ENCODE measurements at regions not wholly inside any gene's neighbourhood (a gene's known extent, or its start where the extent isn't known, plus 50 kb on each side); places are given as distances from the start of the nearest gene placed in this dataset.

DNA sequence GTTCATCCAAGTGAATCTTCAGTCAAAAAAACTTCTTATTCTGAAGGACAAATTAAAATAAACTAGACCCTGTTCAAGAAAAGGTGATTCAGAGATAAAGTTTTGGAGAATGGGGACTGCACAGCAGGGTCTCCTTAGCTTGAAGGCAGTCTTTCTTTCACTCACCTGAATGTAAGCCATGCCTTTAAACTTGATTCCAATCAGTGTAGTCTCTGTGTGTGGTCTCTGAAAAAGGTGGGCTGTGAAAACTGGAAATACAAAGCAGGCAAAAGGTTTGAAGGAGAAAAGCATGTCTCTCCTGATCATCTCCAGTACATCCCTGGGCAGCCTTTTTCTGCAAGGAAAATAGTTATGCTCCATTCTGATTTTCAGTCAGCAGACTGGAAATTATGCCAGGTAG is 188.0 kb upstream of the SASH1 start:
- no peak for DNase-seq (ENCODE audit: low spot score)

DNA sequence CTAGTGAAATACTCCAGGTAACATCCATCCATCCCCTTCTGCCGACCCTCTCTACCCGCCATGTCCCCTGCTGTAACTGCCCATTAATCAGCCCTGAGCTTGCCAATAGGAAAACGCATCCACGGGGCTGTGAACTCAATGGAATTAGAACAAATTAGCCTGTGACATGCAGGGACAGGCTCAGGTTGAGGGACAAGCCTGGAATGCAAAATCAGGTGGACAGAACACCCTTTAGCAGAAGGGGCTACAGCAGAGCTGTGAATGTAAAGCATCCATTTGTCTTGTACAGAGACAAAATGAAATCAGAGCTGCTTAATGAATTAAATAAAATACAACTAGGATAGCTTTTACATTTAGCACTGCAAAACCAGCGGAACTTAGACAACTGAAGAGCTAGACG is 187.3 kb upstream of the SASH1 start:
- DNase-seq (ENCODE audit: low spot score), result no peak

DNA sequence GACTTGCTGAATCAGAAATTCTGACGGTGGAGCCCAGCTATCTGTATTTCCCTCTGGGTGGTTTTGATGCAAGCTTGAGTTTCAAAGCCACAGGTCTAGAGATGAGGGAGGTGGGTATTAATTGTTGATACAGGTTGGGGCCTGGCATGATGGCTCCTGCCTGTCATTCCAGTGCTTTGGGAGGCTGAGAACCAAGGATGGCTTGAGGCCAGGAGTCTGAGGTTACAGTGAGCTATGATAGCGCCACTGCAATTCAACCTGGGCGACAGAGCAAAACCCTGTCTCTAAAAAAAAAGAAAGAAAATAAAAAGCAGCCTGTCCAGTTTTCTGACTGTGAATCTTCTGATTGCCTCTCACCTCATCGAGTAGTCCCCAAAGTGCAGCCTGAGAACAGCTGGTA is 184.8 kb upstream of the SASH1 start:
- no peak for DNase-seq (ENCODE audit: low spot score)

DNA sequence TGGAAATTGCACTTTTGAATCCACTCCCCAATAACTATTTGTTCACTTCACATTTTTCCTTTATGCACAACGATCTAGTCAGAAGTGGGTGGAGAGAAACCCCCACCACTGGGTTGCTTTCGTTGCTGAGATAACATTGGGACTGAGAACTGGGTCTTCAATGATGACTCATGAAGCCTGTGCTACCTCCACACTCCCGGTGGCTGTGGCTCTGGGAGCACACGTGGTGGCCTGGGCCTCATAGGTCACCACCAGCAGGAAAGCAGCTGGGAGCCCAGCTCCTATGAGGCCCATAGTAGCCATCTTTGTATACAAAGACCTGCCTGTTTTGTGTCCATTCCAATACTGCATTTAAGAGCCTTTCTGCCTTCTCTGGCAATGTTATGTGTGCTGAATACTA is 178.0 kb upstream of the SASH1 start:
- no peak for DNase-seq (ENCODE audit: low spot score)

DNA sequence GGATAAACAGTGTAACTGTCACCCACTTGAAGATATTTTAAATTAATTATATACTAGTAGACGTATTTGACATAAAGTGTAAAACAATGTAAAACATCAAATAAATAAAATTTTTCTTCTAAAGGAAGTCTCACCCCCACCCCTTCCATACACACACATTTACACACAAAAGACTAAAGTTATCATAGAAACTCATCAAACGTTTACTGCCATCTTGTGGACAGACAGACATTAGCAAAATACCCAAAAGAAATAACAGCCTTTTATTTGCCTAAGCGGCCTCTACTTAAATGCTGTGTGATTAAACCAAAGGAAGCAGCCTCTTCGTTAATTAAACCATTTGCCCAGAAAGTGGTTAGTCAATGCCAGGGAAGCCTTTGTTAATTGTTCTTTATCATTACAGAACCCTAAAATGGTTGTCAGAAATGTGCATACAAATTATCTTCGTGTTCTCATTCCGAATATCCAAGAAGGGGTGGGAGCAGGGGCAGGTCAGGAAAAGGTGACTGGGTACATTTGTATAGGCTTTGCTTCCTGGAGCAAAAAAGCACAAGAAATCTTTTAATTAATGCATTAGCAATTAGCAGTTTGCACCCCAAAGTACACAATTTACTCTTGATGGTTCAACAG is 176.2 kb upstream of the SASH1 start:
- no peak for DNase-seq (ENCODE audit: low spot score)

DNA sequence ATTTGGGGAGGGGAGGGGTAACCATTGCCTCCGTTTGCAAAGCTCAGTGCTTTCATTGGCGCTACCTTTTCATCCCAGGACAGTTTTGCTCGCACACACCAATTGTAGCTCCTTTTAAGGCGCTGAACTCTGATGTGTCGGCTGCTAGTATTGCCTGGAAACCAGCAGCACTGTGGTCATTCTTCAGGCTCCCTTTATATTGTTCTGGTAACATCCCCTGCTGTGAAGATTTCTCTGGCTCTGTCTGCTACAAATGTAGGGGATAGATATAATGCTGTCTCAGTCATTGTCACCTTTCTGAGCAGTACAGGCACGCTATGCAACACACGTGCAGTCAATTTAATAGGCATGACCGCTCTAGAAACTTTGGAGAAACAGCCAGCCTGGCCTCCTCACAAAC is 172.9 kb upstream of the SASH1 start:
- DNase-seq (ENCODE audit: low spot score), result no peak

DNA sequence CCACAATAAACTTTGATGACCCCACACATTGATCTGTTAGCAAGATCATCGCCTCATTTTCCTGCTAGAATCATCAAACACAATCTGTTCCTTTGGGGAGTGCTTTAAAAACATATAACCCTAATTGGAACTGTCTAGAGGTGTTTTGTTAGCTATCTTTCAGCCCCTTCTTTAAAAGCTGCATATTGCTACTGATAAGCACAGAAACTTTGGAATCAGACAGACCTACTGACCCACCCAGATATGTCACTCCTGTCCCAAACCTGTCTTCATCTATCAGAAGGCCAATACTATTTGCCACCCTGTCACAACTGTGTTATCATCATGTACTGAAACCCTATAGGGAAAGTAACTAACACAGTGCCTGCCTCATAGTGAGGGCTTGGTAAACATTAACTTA is 172.4 kb upstream of the SASH1 start:
- no peak for DNase-seq (ENCODE audit: low spot score)

DNA sequence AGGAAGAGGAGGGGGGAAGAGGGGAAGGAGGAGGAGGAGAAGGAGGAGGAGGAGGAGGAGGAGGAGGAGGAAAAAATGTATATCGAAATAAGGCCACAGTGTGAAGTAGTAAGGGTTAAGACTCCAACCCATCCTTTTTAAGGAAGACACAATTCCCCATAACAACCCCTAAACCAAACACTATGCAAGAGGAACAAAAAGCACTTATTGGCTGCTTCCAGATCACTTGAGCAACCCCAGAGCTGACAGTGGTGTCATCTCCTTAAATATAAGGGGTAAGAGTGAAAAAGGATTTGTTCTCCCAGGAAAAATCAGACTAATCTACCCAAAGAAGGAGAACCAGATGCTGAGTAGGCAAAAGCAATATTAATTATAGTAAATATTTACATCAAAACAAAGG is 169.1 kb upstream of the SASH1 start:
- no peak for DNase-seq (ENCODE audit: low spot score)

DNA sequence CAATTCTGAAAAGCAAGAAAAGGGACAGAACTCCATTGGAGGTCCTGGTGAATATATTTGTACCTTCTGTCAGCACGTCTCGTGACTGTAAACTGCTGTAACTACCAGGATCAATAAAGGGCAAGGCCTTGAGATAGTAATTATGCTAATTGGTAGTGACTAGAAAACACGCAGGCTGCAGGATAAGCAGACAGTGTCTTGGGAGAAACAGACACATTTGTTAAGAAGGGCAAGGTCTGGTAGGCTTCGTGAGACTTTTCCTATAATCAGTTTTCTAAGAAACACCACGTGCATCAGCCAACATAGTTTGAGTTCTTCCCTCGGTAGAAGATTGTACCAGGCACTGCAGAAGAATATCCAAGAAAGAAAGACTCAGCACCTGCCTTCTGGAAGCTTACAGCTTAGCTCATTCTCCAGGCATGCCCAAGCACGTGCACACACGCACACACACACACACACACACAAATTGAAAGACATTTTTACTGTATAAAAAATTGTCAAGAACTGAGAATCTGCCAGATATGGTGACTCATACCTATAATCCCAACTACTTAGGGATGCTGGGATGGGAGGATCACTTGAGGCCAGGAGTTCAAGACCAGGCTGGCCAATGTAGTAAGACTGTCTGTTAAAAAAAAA is 167.0 kb upstream of the SASH1 start:
- DNase-seq (ENCODE audit: low spot score), result no peak

DNA sequence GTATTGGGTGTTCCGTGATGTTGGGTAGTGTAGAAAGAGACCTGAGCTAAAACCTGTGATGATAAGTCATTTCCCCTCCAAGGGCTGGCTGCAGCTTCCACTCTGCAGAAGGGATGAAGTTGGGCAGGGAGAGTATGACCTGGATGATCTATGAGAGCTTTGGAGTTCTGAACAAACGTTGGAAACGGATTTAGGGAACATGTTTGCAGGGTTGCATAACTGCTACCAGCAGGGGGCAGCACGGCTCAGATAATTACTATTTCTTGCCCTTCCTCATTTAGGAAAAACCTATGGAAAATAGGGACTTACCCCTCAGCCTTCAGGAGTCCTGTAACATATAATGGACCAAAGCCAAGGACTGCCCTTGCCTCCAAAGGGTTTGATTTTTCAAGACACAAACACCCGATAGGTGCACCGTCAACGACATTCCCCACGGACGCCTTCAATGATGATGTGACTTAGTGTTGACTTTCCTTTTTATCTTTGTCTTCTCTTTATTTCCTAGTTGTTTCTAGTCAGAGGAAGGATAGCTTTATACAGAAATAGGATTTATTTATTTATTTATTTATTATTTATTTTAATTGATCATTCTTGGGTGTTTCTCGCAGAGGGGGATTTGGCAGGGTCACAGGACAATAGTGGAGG is 164.9 kb upstream of the SASH1 start:
- DNase-seq (ENCODE audit: low spot score), result no peak

DNA sequence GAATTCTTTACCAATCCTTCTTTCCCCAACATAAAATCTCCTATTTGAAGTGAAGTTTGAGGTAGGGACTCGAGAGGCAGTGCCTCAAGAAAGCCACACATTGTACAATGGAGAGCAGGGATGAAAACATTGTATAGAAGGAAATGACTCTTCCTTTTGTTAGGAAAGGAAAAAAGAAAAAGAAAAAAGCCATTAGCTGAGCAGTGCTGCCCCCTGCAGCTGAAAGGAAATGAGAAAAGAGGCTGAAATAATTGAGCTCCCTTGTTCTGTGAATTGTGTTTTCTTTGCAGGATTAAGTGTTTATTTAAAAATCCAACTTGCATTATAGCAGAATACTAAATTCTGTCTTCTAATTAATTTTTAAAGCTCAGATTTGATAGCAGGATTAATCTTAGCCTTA is 162.9 kb upstream of the SASH1 start:
- DNase-seq (ENCODE audit: low spot score), result no peak

DNA sequence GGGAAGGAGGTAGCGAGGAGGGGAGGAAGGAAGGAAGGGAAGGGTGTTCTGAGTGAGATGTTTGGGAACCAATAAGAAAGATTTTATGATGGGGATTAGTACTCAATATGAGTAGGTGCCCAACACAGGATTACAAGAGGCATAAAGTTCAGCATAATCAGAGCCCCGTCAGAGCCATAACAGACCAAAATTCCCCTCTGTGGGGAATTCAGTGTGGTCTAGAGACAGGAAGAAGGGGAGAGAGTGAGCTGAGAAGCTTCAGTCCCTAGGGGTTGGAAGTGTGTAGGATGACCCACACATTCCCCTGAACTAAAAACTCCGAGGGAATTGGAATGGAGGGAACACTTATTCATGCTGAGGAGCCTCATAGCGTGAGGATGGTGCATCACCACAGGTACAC is 160.3 kb upstream of the SASH1 start:
- DNase-seq (ENCODE audit: low spot score), result no peak

DNA sequence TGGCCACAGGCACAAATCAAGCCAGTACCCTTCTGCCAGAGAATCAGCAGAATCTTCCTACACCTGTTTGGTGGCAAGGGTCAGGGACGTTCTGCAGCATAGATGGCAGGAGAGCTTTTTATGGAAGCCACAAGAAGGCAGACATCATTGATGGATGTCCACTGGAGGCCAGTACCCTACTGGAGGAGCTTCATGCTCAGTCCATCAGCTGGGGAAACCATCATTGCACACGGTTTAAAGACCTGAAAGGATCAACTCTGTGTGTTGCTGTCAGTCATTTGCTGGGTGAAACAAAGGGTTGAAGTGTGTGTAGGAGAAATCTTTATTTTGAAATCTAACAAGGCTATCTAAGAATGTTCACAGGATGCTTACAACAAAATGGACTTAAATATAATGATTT is 158.9 kb upstream of the SASH1 start:
- no peak for DNase-seq (ENCODE audit: low spot score)

DNA sequence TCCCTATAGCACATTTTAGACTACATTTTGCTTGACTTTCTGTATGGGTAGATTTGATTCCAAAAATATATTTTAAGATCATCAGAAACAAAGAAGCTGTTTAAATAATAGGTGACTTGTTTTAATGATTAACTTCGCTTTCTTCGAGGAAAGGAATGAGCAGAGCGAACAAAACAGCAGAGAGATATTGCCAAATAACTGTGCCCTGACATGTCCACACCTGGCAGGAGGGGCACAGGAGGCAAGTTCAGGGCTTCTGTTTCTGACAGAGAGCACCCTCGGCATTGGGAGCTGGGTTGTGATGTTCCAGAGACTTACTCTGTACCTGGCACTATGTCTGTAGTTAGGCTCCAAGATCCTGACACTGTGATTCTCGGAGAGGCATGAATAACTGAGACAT is 155.7 kb upstream of the SASH1 start:
- no peak for DNase-seq (ENCODE audit: low spot score)

DNA sequence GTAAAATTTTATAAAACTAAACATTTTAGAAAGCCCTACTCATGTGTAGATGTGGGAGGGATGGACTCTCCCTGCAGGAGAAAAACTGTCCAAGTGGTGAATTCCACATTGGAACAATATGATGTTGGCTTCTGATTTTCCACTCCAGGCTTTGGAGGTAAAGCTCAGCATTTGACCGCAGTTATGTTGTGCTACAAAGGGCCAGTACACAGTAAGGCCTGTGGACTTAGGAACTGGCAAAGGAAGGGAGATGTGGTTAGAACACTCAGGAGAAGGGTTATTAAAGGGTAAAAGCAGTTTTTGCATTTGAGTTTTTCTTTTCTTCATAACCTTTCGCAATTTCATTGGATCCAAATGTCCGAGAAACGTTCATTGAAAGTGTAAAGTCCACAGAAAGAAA is 150.3 kb upstream of the SASH1 start:
- DNase-seq (ENCODE audit: low spot score), result no peak

DNA sequence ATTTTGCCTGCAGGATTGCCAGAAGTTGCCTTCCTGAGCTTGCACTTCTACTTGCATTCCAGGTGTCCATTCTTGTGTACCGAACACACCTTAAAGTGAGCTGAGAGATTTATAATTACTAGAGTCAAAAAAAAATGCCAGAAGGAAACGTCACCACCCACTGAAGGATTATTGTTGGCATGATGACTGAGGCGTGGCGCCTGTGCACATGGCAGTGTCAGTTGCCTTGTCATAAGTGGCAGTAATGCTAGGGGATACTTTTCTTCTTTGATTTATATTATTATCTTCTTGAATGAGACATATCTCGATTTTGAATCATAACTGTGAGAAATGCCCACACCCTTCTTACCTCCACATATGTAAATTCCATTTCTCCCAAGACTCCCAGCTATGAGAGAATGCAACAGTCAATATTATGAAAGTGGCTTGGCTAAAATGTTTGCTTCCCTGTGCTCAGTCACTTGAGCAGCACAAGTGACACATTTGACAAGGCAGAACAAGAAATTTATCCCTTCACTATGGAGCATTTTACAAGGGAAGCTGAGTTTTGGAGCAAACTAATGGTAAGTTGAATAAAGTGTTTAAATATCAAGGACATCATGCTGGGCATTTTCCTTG is 149.5 kb upstream of the SASH1 start:
- DNase-seq (ENCODE audit: low spot score), result no peak

DNA sequence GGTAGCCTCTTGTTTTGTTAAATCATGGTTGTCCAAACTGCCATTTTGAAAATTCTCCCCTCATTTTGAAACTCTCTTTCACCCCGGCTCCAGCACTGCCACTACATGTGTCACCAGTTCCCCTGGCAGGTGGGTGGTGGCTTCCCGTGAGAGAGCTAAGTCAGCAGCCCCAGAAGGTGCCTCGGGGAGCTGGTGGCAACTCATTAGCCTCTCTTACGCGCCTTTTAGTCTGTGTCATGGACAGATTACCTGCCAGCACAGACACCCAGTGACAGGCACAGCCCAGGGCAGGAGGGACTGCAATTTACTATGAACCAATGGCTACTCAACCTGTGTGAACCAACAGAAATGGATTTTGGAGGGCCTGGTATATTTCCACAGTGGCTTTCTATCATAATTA is 147.1 kb upstream of the SASH1 start:
- no peak for DNase-seq (ENCODE audit: low spot score)

DNA sequence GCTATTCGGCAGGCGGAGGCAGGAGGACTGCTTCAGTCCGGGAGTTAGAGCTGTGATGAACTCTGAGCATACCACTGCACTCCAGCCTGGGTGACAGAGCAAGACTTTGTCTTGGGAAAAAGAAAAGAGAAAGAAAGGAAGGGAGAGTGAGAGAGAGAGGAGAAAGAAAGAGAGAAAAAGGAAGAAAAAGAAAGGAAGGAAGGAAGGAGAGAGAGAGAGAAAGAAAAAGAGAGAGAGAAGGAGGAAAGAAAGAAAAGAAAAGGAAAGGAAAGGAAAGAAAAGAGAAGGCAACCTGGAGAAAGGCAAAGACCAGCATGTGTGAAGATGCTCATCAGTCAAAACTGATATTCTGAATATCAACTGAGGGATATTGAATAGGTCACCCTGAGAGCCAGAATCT is 143.1 kb upstream of the SASH1 start:
- DNase-seq (ENCODE audit: low spot score), result no peak

DNA sequence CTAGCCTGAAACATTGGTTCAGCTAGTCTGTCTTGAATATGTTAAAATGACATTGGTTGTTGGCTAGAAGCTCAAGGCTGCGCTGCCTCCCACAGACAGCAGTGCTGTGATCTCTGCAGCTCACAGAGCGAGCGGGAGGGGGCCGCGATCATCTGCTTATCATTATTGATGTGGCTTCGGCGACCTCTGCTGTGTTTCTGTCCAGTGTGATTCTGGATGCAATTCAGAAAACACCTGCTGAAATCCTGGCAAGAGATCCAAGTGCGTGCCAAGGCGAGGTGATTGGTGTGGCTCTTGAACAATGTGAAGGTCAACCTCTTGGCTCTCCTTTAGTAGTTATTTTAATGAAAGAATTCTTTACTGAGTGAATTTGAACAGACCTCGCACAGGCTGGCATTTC is 142.3 kb upstream of the SASH1 start:
- DNase-seq (ENCODE audit: low spot score), result no peak

DNA sequence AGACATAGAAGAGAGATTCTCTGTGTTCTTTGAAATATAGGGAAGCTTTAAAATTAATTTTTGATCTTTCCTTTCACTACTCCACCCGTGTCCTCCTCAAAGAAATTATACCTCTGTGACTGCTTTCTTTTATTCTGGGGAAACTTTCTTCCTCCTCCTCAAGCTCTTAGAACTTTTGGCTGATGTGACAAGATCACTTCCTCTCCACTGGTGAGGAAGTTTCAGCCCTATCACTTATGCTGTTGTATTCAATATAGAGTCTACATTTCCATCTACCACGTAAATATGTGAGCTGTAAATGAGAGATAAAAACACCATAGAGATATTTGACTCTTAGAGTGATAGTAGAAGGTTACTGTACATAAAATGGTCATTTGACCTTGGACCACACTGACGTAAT is 141.9 kb upstream of the SASH1 start:
- DNase-seq (ENCODE audit: low spot score), result no peak

DNA sequence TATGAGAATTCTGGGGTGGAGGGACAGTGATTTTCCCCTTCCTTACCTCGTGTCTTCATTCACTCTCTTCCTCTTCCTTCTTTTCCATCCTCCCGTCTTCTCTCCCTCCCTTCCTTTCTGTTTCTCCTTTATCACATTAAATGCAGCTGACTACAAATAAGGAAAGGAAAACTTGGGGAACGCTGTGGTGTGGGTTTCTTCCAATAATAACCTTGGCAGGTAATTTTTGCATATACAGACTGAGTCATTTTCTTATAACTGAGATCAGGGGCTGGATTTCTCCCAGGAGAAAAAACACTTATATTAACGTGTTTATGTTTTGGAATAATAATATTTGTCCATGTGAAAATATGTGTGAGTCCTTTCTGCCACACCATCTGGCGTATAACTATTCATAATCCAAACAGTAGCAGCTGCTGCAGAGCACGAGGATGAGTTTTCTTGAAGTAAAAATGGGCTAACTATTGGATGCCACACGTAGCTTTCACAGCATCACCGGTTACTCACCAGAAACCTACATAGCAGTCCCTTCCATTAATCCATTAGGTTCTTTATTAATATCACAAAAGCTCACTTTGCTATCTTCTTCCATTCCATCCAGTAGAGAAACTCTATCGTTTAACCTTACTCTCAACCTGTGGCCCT is 139.2 kb upstream of the SASH1 start:
- no peak for DNase-seq (ENCODE audit: low spot score)

DNA sequence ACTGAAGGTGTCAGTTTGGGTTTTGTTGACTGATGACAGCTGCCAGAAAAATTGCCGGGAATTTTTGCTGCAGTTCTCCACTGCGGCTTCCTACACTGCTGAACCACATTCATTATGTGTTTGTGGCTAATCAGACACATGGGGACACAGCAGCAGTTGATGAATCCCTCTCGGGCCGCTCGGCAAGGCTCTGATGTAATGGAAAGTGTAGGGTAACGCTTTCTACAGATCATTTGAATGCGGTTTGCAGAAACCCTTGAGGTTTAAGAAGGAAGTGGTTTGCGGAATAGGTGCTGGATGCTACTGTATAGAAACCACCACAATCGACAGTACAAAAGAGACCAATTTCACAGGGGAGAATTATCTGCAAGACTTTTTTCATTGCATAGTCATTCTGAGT is 138.7 kb upstream of the SASH1 start:
- no peak for DNase-seq (ENCODE audit: low spot score)

DNA sequence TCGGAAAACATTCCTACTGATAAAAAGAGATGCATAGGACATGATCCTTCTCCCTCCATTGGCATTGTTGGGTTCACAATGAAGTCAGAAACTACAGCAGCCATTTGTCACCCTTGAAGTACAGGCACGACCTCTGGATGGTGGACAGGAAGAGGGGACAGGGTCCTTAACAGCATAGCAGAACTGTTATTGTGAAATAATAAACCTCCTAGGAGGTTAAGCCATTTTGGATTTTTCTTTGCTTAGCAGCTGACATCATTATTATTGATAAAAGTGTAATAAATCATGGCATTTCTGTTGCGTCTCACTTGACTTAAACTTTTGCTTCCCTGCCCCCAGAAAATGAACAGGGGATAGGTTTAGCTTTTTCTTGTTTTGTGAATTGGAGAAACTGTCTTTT is 134.3 kb upstream of the SASH1 start:
- DNase-seq (ENCODE audit: low spot score), result no peak
